Bronchial epithelial cell (primary cell): ENCODE measurements at regions not wholly inside any gene's neighbourhood (a gene's known extent, or its start where the extent isn't known, plus 50 kb on each side); places are given as distances from the start of the nearest gene placed in this dataset.

Experiments
- DNase-seq: peaks from one replicate; pipeline ENCODE4 v3.0.0-alpha.2; 2010; ENCODE audit warnings: low read depth
- FAIRE-seq: peaks from 2 replicates; lab custom pipeline; 2011; peaks lifted over from hg19 to GRCh38; lab: Jason Lieb, UNC
- H3K27me3 ChIP-seq: 2 replicates; pipeline ENCODE4 v1.5.1; 2011; ENCODE audit warnings: low read length; ENCODE audit not compliant: control insufficient read depth, insufficient read depth
- H3K36me3 ChIP-seq: 2 replicates; pipeline ENCODE4 v1.5.1; 2011; ENCODE audit warnings: low read length; ENCODE audit not compliant: control insufficient read depth, insufficient read depth
- H3K4me3 ChIP-seq: 2 replicates; pipeline ENCODE4 v1.5.1; 2011; ENCODE audit warnings: mild to moderate bottlenecking, low read depth, low read length, control low read depth
- TF ChIP-seq, protein P1 (sequence below): IDR thresholded peaks from 2 replicates; pipeline ENCODE4 v1.5.1; 2011; ENCODE audit warnings: mild to moderate bottlenecking, moderate library complexity, low read length, control low read depth, inconsistent platforms; ENCODE audit not compliant: insufficient read depth, severe bottlenecking

- FAIRE-seq = no peak
- TF ChIP-seq, protein P1, sequence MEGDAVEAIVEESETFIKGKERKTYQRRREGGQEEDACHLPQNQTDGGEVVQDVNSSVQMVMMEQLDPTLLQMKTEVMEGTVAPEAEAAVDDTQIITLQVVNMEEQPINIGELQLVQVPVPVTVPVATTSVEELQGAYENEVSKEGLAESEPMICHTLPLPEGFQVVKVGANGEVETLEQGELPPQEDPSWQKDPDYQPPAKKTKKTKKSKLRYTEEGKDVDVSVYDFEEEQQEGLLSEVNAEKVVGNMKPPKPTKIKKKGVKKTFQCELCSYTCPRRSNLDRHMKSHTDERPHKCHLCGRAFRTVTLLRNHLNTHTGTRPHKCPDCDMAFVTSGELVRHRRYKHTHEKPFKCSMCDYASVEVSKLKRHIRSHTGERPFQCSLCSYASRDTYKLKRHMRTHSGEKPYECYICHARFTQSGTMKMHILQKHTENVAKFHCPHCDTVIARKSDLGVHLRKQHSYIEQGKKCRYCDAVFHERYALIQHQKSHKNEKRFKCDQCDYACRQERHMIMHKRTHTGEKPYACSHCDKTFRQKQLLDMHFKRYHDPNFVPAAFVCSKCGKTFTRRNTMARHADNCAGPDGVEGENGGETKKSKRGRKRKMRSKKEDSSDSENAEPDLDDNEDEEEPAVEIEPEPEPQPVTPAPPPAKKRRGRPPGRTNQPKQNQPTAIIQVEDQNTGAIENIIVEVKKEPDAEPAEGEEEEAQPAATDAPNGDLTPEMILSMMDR = no peak
Measured at GRCh38 chr7:22962775-22963350, 51.1 kb downstream of the HYCC1 start.

GRCh38 chr7:22958742-22959141 lies 55.2 kb downstream of the HYCC1 start:
- no peak for FAIRE-seq
- no peak for DNase-seq

More at GRCh38 chr7:22962775-22963350, 51.1 kb downstream of the HYCC1 start:
- H3K4me3 ChIP-seq = no peak overlapping the region
- H3K27me3 ChIP-seq = no peaks in the 10 kb centered on the region
- no peak for DNase-seq
- H3K36me3 ChIP-seq = no peaks in the 10 kb centered on the region

GRCh38 chr7:22954251-22954650 lies 59.7 kb downstream of the HYCC1 start:
- FAIRE-seq = no peak
- TF ChIP-seq, protein P1 = no peak
- Histone ChIP-seq H3K4me3 (no peak overlapping the region), H3K36me3 (no peaks in the 10 kb centered on the region), H3K27me3 (no peaks in the 10 kb centered on the region)
- DNase-seq = no peak

More at GRCh38 chr7:22958742-22959141, 55.2 kb downstream of the HYCC1 start:
- no peaks in the 10 kb centered on the region for H3K36me3 ChIP-seq
- H3K27me3 ChIP-seq = no peaks in the 10 kb centered on the region
- TF ChIP-seq, protein P1 = no peak
- H3K4me3 ChIP-seq = no peak overlapping the region

DNA sequence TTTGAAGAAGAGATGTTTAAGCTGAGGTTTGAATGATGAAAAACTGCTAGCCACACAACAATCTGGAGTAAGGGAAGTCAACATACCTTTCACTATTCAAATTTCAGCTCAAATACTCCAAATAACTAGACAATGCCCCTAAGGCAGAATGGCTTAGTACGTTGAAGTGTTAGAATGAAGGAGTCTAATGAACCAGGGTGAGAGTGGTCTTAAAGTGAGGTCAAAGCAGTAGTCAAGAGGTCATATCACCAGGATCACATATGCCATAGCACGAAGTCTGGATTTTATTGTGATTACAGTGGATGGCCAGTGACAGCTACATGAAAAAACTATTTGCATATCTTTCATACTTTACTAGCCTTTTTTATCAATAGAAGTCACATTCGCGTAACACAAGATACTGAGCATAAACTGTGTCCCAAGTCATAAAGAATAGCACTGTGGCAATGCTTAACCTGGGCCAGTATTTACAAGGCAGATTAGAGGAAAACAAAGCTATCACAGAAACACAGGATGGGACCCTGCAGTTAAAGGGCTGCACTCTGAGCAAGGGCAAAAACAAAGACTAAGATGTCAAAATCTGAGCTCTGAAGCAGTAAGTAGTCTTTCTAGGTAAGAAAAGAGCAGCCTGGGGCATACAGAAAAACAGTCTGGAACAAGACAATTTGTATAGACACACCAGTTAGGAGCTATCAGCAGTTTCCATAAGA lies 61.5 kb downstream of the HYCC1 start:
- Histone ChIP-seq H3K36me3 (no peaks in the 10 kb centered on the region), H3K27me3 (no peaks in the 10 kb centered on the region), H3K4me3 (no peak overlapping the region)
- DNase-seq (no peak), FAIRE-seq (peak; percentile 7)
- TF ChIP-seq, protein P1 = no peak

DNA sequence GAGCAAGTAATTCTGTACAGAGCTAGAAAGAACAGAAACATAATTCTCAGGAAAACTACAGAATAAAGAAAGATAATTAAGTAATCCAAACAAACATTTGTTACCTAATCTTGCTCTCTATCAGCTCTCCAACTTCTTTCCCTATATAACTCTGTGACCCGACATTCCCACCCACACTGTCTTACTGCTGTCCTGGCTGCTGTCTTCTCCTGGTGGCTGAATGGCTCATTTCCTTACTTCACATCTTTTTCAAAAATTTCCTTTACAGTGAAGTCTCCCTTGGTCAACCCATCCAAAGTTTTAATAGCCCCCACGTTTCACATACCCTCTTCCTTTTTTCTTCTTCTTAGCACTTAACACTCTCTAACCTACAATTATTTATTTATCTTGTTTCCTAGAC lies 64.0 kb downstream of the HYCC1 start:
- DNase-seq = no peak
- FAIRE-seq = no peak
- TF ChIP-seq, protein P1 = no peak
- H3K36me3 ChIP-seq = no peaks in the 10 kb centered on the region
- H3K4me3 ChIP-seq = no peak overlapping the region
- H3K27me3 ChIP-seq = no peaks in the 10 kb centered on the region

DNA sequence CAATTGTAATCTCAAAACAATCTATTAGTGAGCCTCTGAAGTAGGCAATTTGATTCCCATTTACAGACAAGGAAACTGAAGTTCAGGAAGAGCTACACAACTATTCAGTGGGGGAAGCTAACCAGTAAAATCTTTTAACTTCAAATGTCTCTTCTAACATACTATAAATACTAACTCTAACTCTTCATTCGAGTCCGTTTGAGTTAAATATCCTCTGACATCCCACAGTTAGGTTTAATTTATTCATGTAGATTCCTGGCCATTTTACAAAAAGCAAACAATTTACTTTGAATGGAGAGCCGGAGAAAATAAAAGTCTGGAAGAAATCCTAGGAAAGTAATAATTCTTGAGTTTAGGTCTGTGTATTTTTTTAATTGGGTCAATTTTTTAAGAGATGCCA lies 64.7 kb downstream of the HYCC1 start:
- DNase-seq = no peak
- no peaks in the 10 kb centered on the region for H3K36me3 ChIP-seq
- no peak for FAIRE-seq

More for the DNA sequence above, 64.7 kb downstream of the HYCC1 start:
- Histone ChIP-seq H3K27me3 (no peaks in the 10 kb centered on the region), H3K4me3 (no peak overlapping the region)
- TF ChIP-seq, protein P1 = no peak
